CD8-positive, alpha-beta memory T cell (primary cell): ENCODE measurements at regions not wholly inside any gene's neighbourhood (a gene's known extent, or its start where the extent isn't known, plus 50 kb on each side); places are given as distances from the start of the nearest gene placed in this dataset.
"Not testable (repeated sequence)": the region's sequence is repeated elsewhere in the genome, so short reads cannot be mapped to it uniquely, and the experiment has no call there.

Source experiments
- CTCF ChIA-PET: fragments of 350-600 bp; sonication (Branson Sonifier 250); formaldehyde crosslinking; loops from one replicate; lab custom pipeline; 2021; ENCODE audit warnings: antibody characterized with exemption; lab: Charles Lee
- POLR2A ChIA-PET: fragments of 350-600 bp; sonication (Branson Sonifier 250); formaldehyde crosslinking; loops from one replicate; lab custom pipeline; 2021; ENCODE audit warnings: antibody characterized with exemption; lab: Charles Lee
- DNase-seq, 5 donors: peaks; one replicate each; pipeline versions ENCODE4 v3.0.0 to v3.0.0-alpha.2; 2020 to 2022; ENCODE audit warnings: mixed read lengths in 1 of 5
- H3K27ac ChIP-seq: one replicate; pipeline ENCODE4 v1.7.0; 2013; ENCODE audit warnings: low read depth, mild to moderate bottlenecking, low read length, moderate library complexity
- H3K27me3 ChIP-seq: 2 replicates; pipeline ENCODE4 v1.7.0; 2013; ENCODE audit warnings: low read length, mild to moderate bottlenecking; ENCODE audit not compliant: insufficient read depth, poor library complexity, severe bottlenecking
- H3K36me3 ChIP-seq: 2 replicates; pipeline ENCODE4 v1.7.0; 2013; ENCODE audit warnings: mild to moderate bottlenecking, low read length, moderate library complexity; ENCODE audit not compliant: insufficient read depth
- H3K4me1 ChIP-seq: 2 replicates; pipeline ENCODE4 v1.7.0; 2013; ENCODE audit warnings: mild to moderate bottlenecking, low read length, moderate library complexity; ENCODE audit not compliant: insufficient read depth
- H3K4me3 ChIP-seq: 2 replicates; pipeline ENCODE4 v1.7.0; 2013; ENCODE audit warnings: mild to moderate bottlenecking, low read length
- H3K9me3 ChIP-seq: 2 replicates; pipeline ENCODE4 v1.7.0; 2013; ENCODE audit warnings: mild to moderate bottlenecking, low read length
- H3K27ac Mint-ChIP-seq, 8 donors: one replicate each; pipeline ENCODE4 v1.8.0; 2020 to 2021; ENCODE audit warnings: mixed read lengths in 8 of 8, mild to moderate bottlenecking in 6 of 8, inconsistent platforms in 3 of 8, moderate library complexity in 3 of 8
- H3K27me3 Mint-ChIP-seq, 2 donors: one replicate each; pipeline ENCODE4 v1.8.0; 2020 to 2021; ENCODE audit warnings: mixed read lengths in 2 of 2, mild to moderate bottlenecking in 1 of 2, moderate library complexity in 1 of 2
- H3K36me3 Mint-ChIP-seq, 3 donors: one replicate each; pipeline ENCODE4 v1.8.0; 2020 to 2021; ENCODE audit warnings: mixed read lengths in 3 of 3, inconsistent platforms in 1 of 3, mild to moderate bottlenecking in 1 of 3
- H3K4me1 Mint-ChIP-seq, 3 donors: one replicate each; pipeline ENCODE4 v1.8.0; 2020 to 2021; ENCODE audit warnings: mixed read lengths in 3 of 3, inconsistent platforms in 1 of 3, mild to moderate bottlenecking in 1 of 3
- H3K4me3 Mint-ChIP-seq, 7 donors: one replicate each; pipeline ENCODE4 v1.8.0; 2020 to 2021; ENCODE audit warnings: mixed read lengths in 7 of 7, mild to moderate bottlenecking in 6 of 7, moderate library complexity in 4 of 7, inconsistent platforms in 2 of 7
- H3K9me3 Mint-ChIP-seq, 5 donors: one replicate each; pipeline ENCODE4 v1.8.0; 2020 to 2022; ENCODE audit warnings: mixed read lengths in 5 of 5, mild to moderate bottlenecking in 3 of 5, moderate library complexity in 2 of 5, inconsistent platforms in 1 of 5

DNA sequence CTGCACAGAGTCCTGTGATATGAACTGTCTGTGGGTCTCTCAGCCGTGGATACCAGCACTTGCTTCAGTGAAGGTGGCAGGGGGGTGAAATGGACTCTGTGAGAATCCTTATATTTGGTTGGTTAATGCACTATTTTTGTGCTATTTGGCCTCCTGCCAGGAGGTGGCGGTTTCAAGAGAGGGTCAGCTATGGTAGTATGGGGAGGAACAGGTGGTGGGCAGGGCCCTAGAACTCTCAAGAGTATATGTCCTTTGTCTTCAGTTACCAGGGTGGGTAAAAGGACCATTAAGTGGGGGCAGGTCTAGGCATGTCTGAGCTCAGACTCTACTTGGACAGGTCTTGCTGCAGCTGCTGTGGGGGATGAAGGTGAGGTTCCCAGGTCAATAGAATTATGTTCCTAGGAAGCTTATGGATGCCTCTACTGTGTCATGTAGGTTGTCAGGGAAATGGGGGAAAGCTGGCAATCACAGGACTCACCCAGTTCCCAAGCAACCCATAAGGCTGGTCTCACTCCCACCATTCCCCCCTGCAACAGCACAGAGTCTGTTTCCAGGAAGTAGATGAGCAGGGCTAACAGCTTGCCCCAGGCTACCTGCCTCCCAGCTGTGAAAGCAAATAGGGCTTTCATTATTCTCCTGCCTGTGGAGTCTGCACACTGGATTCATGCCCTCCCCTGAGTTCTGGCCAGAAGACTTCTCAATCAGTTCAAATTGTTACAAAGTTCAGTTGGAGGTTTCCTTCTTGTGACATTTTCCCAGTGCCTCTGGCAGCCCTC is 56.8 kb upstream of the PHIP start:
- ChIA-PET CTCF (no interaction called here), POLR2A (no interaction called here)
- H3K27me3 Mint-ChIP-seq = peaks cover 24 to 46% of the 10 kb centered on the region in 2 donors
- no peak overlapping the region for H3K27ac ChIP-seq
- no peak for DNase-seq
- no peak overlapping the region for H3K4me3 Mint-ChIP-seq
- H3K27me3 ChIP-seq = no peaks in the 10 kb centered on the region
- H3K4me1 Mint-ChIP-seq = no peaks in the 10 kb centered on the region
- no peaks in the 10 kb centered on the region for H3K36me3 ChIP-seq
- peaks cover 0 to 5% (median 2%) of the 10 kb centered on the region in 3 donors for H3K36me3 Mint-ChIP-seq
- no peak overlapping the region for H3K4me3 ChIP-seq
- H3K9me3 ChIP-seq = no peaks in the 10 kb centered on the region
- H3K27ac Mint-ChIP-seq = no peak overlapping the region
- H3K4me1 ChIP-seq = no peaks in the 10 kb centered on the region
- peaks cover 17 to 37% (median 24%) of the 10 kb centered on the region in 5 donors for H3K9me3 Mint-ChIP-seq

DNA sequence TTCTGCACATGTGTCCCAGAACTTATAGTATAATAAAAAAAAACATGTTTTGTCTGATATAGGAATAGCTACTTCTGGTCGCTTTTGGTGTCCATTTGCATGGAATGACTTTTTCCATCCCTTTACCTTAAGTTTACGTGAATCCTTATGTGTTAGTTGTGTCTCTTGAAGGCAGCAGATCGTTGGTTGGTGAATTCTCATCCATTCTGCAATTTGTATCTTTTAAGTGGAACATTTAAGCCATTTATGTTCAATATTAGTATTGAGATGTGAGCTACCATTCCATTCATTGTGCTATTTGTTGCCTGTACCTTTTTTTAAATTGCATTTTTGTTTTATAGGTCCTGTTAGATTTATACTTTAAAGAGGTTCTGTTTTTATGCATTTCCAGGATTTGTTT is 55.1 kb upstream of the PHIP start:
- CTCF ChIA-PET = no interaction called here
- no peak overlapping the region for H3K27ac Mint-ChIP-seq

DNA sequence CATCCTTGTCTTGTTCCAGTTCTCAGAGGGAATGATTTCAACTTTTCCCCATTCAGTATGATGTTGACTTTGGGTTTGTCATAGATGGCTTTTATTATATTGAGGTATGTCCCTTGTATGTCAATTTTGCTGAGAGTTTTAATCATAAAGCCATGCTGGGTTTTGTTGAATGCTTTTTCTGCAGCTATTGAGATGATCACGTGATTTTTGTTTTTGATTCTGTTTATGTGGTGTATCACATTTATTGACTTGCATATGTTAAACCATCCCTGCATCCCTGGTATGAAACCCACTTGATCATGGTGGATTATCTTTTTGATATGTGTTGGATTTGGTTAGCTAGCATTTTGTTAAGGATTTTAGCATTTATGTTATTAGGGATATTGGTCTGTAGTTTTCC is 53.2 kb upstream of the PHIP start:
- H3K36me3 Mint-ChIP-seq, H3K27ac Mint-ChIP-seq, DNase-seq, H3K27ac ChIP-seq, H3K4me3 ChIP-seq, H3K4me3 Mint-ChIP-seq, H3K4me1 ChIP-seq, H3K27me3 ChIP-seq, H3K9me3 ChIP-seq, CTCF ChIA-PET, H3K4me1 Mint-ChIP-seq, POLR2A ChIA-PET, H3K36me3 ChIP-seq: not testable (repeated sequence)
- Mint-ChIP-seq H3K27me3 (peaks cover 24 to 40% of the 10 kb centered on the region in 2 donors), H3K9me3 (peaks cover 14 to 28% (median 17%) of the 10 kb centered on the region in 5 donors)

More for the DNA sequence above, 55.1 kb upstream of the PHIP start:
- H3K9me3 ChIP-seq = no peaks in the 10 kb centered on the region
- H3K27ac ChIP-seq = no peak overlapping the region
- POLR2A ChIA-PET = no interaction called here
- H3K4me1 ChIP-seq = no peaks in the 10 kb centered on the region
- no peak for DNase-seq
- Mint-ChIP-seq H3K36me3 (peaks cover 0 to 5% (median 2%) of the 10 kb centered on the region in 3 donors), H3K4me1 (no peaks in the 10 kb centered on the region), H3K9me3 (peaks cover 17 to 38% (median 25%) of the 10 kb centered on the region in 5 donors), H3K27me3 (peaks cover 24 to 48% of the 10 kb centered on the region in 2 donors), H3K4me3 (no peak overlapping the region)
- no peak overlapping the region for H3K4me3 ChIP-seq
- no peaks in the 10 kb centered on the region for H3K36me3 ChIP-seq
- H3K27me3 ChIP-seq = no peaks in the 10 kb centered on the region
